Muscle layer of colon (tissue), 2 donors: ENCODE measurements at regions not wholly inside any gene's neighbourhood (a gene's known extent, or its start where the extent isn't known, plus 50 kb on each side); places are given as distances from the start of the nearest gene placed in this dataset.

Experiments used
- H3K27ac ChIP-seq: one replicate; pipeline ENCODE4 v1.7.0; 2013; ENCODE audit warnings: low read depth, mild to moderate bottlenecking, low read length, moderate library complexity
- H3K27me3 ChIP-seq, 2 donors: one replicate each; pipeline ENCODE4 v1.7.0; 2013; ENCODE audit warnings: low read length in 2 of 2, mild to moderate bottlenecking in 2 of 2; ENCODE audit not compliant: insufficient read depth in 2 of 2, control insufficient read depth in 1 of 2
- H3K36me3 ChIP-seq: one replicate; pipeline ENCODE4 v1.7.0; 2013; ENCODE audit warnings: mild to moderate bottlenecking, low read length; ENCODE audit not compliant: insufficient read depth
- H3K4me1 ChIP-seq: one replicate; pipeline ENCODE4 v1.7.0; 2013; ENCODE audit warnings: mild to moderate bottlenecking, low read length; ENCODE audit not compliant: insufficient read depth
- H3K4me3 ChIP-seq, 2 donors: one replicate each; pipeline ENCODE4 v1.7.0; 2013; ENCODE audit warnings: low read length in 2 of 2, low read depth in 1 of 2, mild to moderate bottlenecking in 1 of 2, moderate library complexity in 1 of 2
- H3K9ac ChIP-seq: one replicate; pipeline ENCODE4 v1.7.0; 2013; ENCODE audit warnings: low read length
- H3K9me3 ChIP-seq: one replicate; pipeline ENCODE4 v1.7.0; 2013; ENCODE audit warnings: mild to moderate bottlenecking, low read length
- donor health status: abdominal sarcoma.
- donor health status: Adenocarcinoma of cecum.

DNA sequence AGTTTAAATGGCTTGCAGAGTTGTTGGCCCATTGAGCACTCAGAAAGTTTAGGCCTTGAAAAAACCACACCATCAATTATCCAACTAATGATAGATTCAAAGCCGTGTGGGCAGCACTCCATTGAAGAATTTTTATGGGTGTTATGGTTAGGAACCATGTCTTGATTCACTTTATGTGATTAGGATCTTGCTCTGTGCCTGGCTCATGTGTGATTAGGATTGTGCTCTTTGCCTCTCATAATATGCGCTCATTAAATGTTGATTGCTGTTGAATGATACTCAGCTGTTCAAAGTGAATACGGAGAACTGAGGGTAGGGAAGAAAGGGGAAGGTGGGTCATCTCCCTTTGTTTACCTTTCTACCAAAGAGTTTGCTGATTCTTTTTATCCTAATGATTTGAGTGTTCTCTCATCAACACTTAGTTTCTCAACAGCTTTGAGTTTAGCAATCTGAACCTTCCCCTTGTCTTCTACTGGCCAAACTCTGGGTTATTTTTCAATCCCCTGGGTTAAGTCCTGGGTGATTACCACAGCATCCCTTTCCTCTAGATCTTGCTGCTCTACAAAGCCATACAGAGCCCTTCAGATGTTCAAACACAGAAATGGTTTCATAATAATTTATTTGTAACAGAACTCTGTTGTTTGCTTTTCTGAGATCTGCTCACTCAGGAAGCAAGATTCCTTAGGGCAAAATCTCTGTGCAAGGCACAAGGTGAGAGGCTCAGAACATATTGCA, 668.8 kb upstream of the RGMB start:
- Histone ChIP-seq H3K9me3 (no peaks in the 10 kb centered on the region), H3K4me1 (no peaks in the 10 kb centered on the region), H3K36me3 (no peaks in the 10 kb centered on the region), H3K9ac (no peak overlapping the region), H3K27me3 (no peaks in the 10 kb centered on the region), H3K4me3 (no peak overlapping the region), H3K27ac (no peak overlapping the region)

DNA sequence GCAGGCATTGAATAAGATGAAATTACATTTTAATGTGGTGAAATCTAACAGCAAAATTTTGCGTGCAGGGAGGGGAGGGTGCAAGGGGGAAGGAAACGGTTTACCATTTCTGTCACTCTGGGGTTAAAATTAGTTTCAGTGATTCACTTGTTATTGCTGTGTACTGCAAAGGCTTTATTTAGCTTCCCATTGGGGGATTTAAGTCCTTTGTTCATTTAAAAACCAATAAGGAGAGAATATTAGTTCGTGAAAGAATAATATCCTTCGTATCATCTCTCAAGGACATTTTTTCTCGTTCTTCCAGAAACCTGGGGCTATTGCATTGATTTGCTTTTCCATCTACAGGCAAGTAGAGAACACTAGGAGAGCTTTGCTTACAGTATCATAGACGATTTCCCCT, 667.8 kb upstream of the RGMB start:
- Histone ChIP-seq H3K27ac (no peak overlapping the region), H3K27me3 (no peaks in the 10 kb centered on the region), H3K4me1 (no peaks in the 10 kb centered on the region), H3K4me3 (no peak overlapping the region), H3K9ac (no peak overlapping the region), H3K36me3 (no peaks in the 10 kb centered on the region), H3K9me3 (no peaks in the 10 kb centered on the region)

DNA sequence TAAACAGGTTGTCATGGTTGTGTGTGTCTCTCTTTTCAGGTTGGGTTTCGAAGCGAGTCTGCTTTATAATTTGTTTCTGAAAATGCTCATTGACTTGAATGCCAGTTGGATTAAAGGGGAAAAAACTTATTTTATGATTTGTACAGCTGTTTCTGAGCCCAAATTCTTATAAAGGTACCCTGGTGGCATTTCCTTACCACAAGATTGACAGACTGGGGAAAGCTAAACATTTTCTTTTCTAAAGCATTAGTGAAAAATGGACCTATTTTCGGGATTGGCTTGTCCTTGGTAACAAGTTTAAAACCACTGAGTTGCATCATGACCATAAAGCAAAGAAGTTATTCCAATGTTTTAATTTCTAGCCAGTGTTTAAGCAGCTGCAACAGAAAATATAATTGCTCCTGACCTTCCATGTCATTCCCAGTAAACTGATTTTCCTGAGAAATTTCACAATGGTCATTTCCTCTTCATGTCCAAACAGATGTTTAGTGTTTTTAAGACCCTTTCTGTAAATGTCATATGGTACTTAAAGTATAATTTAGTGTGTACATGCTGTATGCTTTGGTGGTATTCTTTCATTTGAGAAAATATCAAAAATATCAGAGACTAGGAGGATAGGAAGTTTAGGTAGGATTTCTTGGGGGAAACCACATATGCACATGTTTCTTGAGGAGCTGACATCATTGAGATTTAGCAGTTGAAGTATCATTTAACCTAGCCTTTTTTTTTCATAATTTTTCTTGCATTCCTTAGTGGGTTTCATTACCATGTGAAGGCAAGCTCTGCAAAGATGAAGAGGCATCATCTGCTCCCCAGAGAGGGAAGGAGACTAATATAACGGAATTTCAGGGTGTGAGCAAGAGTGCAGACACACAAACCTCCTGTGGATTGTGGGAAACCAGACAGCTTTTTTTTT, 667.1 kb upstream of the RGMB start:
- Histone ChIP-seq H3K9ac (no peak overlapping the region), H3K27ac (no peak overlapping the region), H3K9me3 (no peaks in the 10 kb centered on the region), H3K27me3 (no peaks in the 10 kb centered on the region), H3K4me3 (no peak overlapping the region), H3K36me3 (no peaks in the 10 kb centered on the region), H3K4me1 (no peaks in the 10 kb centered on the region)

DNA sequence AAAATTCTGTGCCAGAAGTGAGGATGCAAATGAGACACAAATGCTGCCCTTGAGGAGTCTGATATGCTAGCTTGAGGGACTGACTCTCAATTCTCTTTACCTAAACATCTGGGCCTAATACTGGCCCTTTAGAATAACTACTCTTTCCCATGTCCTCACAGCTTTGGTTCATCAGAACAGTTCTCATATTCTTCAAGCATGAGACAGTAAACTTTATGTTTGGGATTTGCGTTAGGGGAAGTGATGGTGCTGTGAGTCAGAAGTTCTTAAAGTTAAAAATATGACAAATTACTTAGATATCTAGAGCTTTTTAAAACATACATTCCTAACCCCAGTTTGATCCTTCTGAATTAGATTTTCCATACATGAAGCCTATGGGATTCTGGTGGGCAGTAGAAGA, 665.0 kb upstream of the RGMB start:
- no peaks in the 10 kb centered on the region for H3K4me1 ChIP-seq
- H3K36me3 ChIP-seq: no peaks in the 10 kb centered on the region
- no peak overlapping the region for H3K4me3 ChIP-seq
- no peaks in the 10 kb centered on the region for H3K9me3 ChIP-seq
- no peak overlapping the region for H3K27ac ChIP-seq
- no peak overlapping the region for H3K9ac ChIP-seq
- no peaks in the 10 kb centered on the region for H3K27me3 ChIP-seq

DNA sequence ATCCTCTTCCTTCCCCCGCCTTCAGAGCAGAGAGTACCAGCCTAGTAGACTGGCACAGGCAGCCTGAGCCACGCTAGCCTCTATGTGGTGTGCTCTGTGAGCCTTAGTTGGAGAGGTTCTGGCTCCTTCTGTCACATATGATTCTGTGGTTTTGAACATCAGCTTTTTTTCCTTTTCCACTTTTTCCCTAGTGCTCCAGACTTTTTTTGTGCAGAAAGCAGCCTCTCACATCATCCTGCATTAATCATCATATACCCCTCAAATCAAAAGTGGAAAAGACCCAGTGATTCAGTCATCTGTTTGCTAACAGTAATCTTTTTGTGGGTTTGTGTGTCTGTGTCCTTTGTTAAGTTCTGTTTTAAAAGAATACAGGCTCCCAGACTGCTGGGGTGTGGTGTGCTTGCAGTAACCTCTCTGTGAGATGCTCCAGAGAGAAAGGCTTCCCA, 663.9 kb upstream of the RGMB start:
- H3K9me3 ChIP-seq: no peaks in the 10 kb centered on the region
- H3K36me3 ChIP-seq: no peaks in the 10 kb centered on the region
- H3K4me1 ChIP-seq: no peaks in the 10 kb centered on the region
- H3K27ac ChIP-seq: no peak overlapping the region
- H3K9ac ChIP-seq: no peak overlapping the region
- H3K4me3 ChIP-seq: no peak overlapping the region
- no peaks in the 10 kb centered on the region for H3K27me3 ChIP-seq

DNA sequence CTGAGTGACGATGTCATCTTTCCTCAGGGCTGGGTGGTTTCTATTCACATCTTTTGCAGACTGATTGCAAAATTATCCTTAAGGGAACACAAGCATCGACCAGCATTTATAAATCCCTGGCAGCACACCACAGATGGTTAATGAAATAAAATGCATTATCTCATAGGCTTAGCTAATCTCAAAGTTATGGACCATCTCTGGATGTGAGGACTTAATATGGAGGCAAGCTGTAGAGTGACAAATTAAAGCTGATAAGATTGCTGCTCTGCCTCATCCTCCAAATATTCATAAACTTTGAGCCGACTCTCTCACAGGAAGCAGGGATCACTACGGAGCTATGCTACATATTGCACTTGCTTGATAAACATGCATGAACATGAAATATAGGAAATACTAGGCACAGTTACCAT, 663.2 kb upstream of the RGMB start:
- Histone ChIP-seq H3K4me1 (no peaks in the 10 kb centered on the region), H3K4me3 (no peak overlapping the region), H3K27me3 (no peaks in the 10 kb centered on the region), H3K9me3 (no peaks in the 10 kb centered on the region), H3K36me3 (no peaks in the 10 kb centered on the region), H3K9ac (no peak overlapping the region), H3K27ac (no peak overlapping the region)

DNA sequence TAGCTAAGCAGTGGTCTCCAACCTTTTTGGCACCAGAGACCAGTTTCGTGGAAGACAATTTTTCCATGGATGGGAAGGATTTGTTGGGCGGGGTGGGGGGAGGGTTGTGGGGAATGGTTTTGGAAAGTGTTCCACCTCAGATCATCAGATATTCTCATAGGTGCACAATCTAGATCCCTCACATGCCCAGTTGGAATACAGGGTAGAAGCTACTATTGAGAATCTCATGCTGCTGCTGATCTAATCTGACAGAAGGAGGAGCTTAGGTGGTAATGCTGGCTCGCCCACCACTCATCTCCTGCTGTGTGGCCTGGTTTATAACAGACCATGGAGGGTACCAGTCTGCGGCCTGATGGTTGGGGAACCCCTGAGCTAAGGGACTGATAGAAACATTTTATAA, 662.7 kb upstream of the RGMB start:
- H3K36me3 ChIP-seq: no peaks in the 10 kb centered on the region
- no peaks in the 10 kb centered on the region for H3K27me3 ChIP-seq
- no peak overlapping the region for H3K4me3 ChIP-seq

DNA sequence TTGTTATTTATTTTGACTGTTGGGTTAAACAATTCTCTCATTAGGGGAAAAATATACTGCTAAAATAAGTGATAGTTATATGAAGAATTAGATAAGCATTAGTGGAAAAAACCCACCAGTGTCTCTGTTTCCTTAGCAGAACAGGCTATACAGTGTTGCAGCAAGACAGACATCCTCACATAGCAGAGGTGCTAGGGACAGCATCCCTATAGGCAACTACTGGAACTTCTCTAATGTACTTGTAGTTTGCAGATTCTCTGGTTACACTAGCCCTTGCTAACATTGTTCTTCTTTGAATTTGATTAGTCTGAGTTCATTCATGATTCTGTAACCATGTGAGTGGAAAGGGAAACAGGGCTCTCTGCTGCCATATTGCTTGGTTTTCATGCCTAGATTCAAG, 661.8 kb upstream of the RGMB start:
- Histone ChIP-seq H3K27me3 (no peaks in the 10 kb centered on the region), H3K36me3 (no peaks in the 10 kb centered on the region), H3K9ac (no peak overlapping the region), H3K4me1 (no peaks in the 10 kb centered on the region), H3K4me3 (no peak overlapping the region), H3K27ac (no peak overlapping the region), H3K9me3 (no peaks in the 10 kb centered on the region)

More for the DNA sequence above, 662.7 kb upstream of the RGMB start:
- Histone ChIP-seq H3K9ac (no peak overlapping the region), H3K9me3 (no peaks in the 10 kb centered on the region), H3K4me1 (no peaks in the 10 kb centered on the region), H3K27ac (no peak overlapping the region)

DNA sequence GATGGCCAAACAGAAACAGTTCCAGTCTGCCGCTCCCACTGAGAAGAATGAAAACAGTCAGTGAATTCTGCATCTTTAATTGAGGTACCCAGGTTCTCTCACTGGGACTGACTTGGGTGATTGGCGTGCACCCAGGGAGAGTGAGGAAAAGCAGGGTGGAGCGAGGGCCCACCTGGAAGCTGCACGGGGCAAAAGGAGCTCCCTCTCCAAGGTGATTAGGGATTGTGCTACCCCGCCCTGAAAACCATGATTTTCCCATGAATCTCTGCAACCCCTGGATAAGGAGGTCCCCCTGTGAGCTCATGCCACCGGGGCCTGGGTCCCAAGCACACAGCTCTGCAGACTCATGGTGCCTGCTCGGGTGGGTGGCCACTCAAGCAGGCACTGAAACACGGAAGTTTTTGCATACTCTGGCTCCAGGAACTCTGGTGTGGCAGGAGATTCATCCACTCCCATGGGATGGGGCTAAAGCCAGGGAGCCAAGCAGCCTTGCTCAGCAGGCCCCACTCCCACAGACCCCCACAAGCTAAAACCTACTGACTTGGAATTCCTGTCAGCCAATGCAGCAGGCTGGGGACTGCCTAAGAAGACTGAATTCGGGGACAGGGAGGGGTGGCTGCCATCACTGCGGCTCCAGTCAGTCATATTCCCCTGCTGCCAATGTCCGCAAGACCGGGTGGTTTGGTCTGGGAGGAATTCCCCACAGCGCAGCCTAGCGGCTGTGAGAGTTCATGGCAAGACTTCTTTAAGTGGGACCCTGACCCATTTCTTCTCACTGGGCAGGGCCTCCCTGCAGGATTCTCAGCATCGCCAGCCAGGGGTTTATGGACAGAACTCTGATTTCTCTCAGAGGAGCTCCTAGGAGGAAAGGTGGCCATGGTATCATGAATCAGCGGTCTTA, 652.2 kb upstream of the RGMB start:
- Histone ChIP-seq H3K27me3 (no peaks in the 10 kb centered on the region), H3K4me1 (no peaks in the 10 kb centered on the region), H3K27ac (no peak overlapping the region), H3K9ac (no peak overlapping the region), H3K36me3 (no peaks in the 10 kb centered on the region), H3K4me3 (no peak overlapping the region), H3K9me3 (no peaks in the 10 kb centered on the region)

DNA sequence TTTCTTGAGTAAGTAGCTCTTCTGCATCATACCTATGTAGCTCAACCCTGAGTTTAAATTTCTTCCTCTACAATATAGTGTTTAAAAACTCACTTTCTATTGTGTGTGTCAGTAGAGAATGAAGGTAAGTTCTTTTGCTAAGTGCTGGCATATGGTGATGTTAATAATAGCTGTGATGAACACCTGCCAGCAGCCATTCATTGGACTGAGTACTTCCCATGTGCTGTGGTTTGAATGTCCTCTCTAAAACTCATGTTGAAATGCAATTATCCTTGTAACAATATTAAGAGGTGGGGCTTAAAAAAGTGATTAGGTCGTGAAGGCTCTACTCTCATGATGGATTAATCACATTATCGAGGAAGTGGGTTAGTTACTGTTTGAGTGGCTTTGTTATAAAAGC, 645.2 kb upstream of the RGMB start:
- no peak overlapping the region for H3K27ac ChIP-seq
- no peaks in the 10 kb centered on the region for H3K9me3 ChIP-seq
- no peaks in the 10 kb centered on the region for H3K27me3 ChIP-seq
- no peaks in the 10 kb centered on the region for H3K4me1 ChIP-seq
- H3K36me3 ChIP-seq: no peaks in the 10 kb centered on the region
- H3K4me3 ChIP-seq: no peak overlapping the region
- H3K9ac ChIP-seq: no peak overlapping the region

DNA sequence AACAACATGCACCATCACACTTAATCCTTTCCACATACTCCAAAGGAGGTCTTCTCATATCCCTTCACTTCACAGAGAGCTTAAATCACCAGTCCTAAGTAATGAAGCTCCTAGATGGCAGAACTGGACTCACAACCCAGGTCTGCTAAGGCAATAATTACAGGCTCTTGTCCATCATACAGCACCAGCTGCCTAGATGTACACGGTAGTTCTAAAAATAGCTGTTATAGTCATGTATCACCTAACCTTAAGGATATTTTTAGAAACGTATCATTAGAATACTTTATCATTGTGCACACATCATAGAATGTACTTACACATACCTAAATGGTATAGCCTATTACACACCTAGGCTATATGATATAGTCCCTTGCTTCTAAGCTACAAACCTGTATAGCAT, 644.6 kb upstream of the RGMB start:
- no peak overlapping the region for H3K27ac ChIP-seq
- no peaks in the 10 kb centered on the region for H3K4me1 ChIP-seq
- H3K36me3 ChIP-seq: no peaks in the 10 kb centered on the region
- no peaks in the 10 kb centered on the region for H3K27me3 ChIP-seq
- no peak overlapping the region for H3K9ac ChIP-seq
- no peak overlapping the region for H3K4me3 ChIP-seq
- H3K9me3 ChIP-seq: no peaks in the 10 kb centered on the region
